HG03159 (cell line): ENCODE measurements at regions not wholly inside any gene's neighbourhood (a gene's known extent, or its start where the extent isn't known, plus 50 kb on each side); places are given as distances from the start of the nearest gene placed in this dataset.

ENCODE experiments used
- ATAC-seq: cut with Tn5 transposase; IDR thresholded peaks from one replicate; pipeline ENCODE4 v1.9.1; 2021; ENCODE audit warnings: mild to moderate bottlenecking, moderate library complexity; ENCODE audit not compliant: unreplicated experiment

DNA sequence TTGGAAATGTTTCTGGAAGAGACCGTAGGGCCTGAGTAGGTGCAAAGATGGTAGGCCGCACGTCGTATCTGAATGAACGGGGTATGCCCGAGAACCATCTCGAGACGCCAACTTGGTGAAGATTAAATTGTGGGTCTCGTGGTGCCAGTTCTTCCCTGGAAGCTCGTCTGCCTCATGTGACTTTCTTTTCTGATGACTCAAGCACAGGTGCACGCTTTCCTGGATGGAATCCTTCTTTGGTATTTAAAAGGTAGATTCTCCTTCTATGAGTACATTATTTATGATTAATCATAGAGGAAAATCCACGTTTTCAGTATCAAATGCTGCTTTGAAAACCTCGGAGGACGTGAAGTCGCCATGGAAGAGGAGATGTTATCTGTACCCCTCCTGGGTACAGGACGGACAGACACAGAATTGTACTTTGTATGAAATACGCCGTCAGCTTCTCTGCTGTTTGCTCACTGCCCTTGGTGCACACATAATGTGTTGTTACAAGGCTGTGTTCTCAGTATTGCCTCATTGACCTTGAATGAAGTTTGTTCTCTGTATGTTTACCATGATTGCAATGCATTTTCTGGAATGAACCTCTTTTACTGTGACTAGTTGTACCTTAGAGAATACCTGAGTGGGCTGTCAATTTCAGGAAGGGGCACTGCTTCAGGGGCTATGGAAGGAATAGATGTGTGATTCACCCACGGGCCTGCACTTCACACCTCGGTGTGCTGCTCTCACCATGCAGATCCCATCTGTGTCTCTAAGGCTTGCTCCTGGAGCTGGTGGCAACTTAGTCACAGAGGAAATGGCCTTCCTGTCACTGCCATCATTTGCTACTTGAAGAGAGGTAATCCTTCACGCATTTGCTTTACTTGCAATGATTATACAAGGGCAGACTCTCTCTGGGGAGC lies 137.3 kb upstream of the RTL1 start:
- ATAC-seq = no peak

DNA sequence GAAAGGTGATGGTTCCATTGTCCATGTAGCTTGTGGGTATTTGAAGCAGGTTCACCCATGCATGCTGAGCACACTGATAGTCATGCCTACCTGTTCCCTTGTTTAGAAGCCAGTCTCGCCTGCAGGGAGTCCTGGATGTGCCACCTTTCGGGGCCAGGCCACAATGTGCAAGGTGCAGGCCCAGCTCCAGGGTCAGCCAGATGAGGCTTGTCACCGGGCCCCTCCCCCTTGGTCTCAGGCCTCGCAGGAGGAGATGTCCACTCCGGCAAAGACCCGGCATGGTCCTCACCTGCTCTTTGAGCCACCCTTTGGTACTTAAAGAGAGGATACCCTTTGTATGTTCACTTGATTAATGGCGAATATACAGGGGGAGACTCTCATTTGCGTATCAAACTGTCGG lies 140.4 kb upstream of the RTL1 start:
- ATAC-seq = no peak

GRCh38 chr14:101044741-101045140 lies 141.2 kb upstream of the RTL1 start:
- ATAC-seq = no peak

DNA sequence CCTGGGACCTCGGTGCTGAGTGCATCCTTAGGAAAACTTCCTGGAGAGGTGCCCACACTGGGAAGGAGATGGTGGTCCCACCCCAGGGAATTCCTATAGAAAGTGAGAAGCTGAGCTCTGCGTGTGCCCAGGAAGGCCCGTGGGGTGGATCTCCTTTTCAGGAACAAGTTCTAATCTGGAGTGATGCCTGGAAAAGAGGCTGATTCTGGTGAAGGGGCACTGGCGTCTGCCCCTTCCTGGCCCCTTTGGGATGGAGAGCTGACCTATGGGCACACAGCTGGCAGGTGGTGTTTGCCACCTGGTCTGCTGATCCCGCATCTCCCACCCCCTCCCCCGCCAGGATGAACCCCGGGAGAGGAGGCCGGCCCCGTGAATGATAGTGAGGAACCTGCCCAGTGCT lies 142.0 kb upstream of the RTL1 start:
- ATAC-seq = no peak

GRCh38 chr14:101046071-101046470 lies 142.5 kb upstream of the RTL1 start:
- no peak for ATAC-seq

GRCh38 chr14:101047326-101047725 lies 143.8 kb upstream of the RTL1 start:
- ATAC-seq = no peak

DNA sequence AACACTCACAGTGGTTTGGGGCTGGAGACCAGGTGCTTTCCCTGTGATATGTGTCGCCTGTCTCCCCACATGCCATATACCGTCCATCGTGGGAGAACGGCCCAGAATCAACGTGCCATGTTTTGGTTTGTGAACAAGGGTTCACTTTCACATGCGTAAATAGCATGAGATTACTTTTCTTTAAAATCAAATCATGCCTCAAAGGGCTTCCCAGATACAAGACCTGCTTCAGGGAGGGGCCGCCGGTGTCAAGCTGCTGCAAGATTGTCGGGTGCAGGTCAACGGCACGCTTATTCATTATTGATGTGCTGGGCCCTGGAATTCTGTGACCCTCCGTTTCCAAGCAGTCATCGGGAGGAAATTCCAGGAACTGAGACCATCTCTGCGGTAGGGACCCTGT lies 145.2 kb upstream of the RTL1 start:
- ATAC-seq = no peak

GRCh38 chr14:101049511-101049910 lies 146.0 kb upstream of the RTL1 start:
- ATAC-seq = no peak

- no peak for ATAC-seq
Measured at GRCh38 chr14:101049942-101050341, 146.4 kb upstream of the RTL1 start.

GRCh38 chr14:101050901-101051490 lies 147.5 kb upstream of the RTL1 start:
- ATAC-seq = no peak

GRCh38 chr14:101054671-101055070 lies 151.1 kb upstream of the RTL1 start:
- no peak for ATAC-seq

DNA sequence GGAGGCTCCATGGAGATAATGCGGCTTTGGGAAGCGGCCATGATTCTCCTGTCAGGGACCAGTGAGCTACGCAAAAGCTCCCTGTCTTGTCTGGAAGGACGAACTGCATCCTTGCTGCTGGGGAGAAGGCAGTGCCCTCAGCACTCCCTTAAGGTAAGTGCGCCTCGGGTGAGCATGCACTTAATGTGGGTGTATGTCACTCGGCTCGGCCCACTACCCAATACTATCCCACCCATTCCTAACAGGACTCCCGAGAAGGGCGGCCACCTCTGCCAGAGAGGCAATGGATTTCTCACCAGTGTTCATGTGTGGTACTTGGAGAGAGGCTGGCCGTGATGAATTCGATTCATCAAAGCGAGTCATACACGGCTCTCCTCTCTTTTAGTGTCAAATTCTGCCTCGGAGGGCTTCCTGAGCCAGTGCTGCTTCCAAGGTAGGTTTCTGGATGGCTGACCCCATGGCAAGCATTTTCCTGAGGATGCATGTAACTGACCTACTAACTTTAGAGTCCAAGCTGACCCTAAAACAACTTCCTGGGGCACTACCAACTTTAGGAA lies 151.7 kb upstream of the RTL1 start:
- ATAC-seq = no peak

GRCh38 chr14:101055776-101056374 lies 152.4 kb upstream of the RTL1 start:
- ATAC-seq = no peak

GRCh38 chr14:101056446-101056845 lies 152.9 kb upstream of the RTL1 start:
- ATAC-seq = no peak

GRCh38 chr14:101057394-101057793 lies 153.9 kb upstream of the RTL1 start:
- no peak for ATAC-seq

DNA sequence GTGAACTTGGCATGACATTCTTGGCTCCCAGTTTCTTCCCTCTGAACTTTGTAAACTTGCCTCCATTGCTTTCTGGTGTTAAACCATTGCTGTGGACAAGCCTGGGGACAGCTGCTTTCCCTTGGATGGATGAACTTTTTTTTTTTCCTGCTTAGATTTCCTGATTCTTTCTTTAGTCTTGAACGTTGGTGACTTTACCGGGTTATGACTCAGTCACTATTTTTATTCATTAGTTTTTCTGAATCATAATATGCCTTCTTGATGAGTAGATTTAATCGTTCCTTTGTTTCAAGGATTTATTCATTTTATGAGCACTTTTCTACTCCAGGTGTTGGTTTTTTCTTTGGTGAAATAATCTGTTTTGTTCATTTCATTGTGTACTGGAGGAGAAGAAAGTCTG lies 155.0 kb upstream of the RTL1 start:
- ATAC-seq = no peak

DNA sequence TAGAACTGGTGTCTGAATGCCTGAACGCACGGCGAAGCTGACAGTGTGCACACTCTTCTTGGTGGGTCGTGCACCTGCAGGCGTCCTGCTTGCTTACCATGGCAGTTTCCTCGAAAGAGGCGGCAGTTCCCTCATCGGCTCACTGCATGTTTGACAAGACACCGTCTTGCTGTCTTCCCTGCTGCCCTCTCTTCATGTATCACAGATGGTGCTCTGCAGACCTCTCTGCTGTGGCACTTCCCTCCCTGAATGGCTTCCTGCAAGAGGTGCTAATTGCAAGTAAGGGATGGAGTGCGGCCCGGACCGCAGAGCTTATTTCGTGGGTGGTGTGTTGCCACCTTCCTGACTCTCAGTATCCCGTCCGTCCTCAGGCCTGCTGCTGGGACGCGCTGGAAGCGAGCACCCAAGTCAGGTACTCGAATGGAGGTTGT lies 156.7 kb upstream of the RTL1 start:
- ATAC-seq = no peak

- no peak for ATAC-seq
Measured at GRCh38 chr14:101061411-101062064, 158.0 kb upstream of the RTL1 start.

GRCh38 chr14:101062065-101062450 lies 158.5 kb upstream of the RTL1 start:
- no peak for ATAC-seq

DNA sequence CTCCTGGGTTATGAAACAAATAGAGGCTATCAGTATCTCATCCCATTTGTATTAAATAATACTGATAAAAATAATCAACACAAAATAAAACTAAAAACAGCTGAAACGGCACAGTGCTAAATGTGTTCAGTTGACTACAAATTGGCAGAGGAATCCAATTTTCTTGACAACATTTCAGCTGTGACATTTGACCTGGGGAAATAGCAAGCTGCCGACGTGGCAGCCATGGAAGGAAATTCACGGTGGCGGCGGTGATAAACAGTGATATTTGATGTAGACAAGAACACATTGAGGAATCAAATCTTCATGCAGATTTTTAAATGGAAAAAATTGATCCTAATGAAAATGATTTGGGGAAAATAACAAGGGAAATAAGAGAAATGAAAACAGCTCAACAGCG lies 159.1 kb upstream of the RTL1 start:
- ATAC-seq = no peak

DNA sequence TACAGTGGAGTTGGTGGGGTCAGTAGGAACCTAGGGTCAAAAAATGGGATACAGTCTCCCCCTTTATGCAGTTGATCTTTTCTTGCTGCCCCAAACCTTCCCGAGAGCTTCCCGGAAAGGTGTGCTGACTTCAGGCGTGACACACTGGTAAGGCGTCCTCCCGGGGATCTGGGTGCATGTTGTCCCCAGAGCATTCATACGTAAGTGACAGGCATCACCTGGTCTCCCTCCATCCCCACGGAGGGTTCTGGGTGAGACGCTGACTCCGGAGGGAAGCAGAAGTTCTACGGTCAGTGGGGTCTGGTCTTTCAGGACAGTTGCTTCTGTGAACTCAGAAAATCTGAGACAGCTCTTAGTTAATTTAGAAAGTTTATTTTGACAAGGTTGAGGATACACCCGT lies 159.6 kb upstream of the RTL1 start:
- no peak for ATAC-seq
